ENCODE measurements at regions not wholly inside any gene's neighbourhood (a gene's known extent, or its start where the extent isn't known, plus 50 kb on each side); places are given as distances from the start of the nearest gene placed in this dataset.

GRCh38 chr2:76569819-76570218 lies 859.1 kb upstream of the GCFC2 start:
- no peak overlapping the region for H3K4me3 ChIP-seq (ENCODE audit: low read depth, low read length)
- DNase-seq (ENCODE audit: low read depth), result no peak
- in situ Hi-C loops (cut with HindIII; ENCODE audit: low sequenced_read_pairs), result no loop called here
- TF ChIP-seq, protein P1, sequence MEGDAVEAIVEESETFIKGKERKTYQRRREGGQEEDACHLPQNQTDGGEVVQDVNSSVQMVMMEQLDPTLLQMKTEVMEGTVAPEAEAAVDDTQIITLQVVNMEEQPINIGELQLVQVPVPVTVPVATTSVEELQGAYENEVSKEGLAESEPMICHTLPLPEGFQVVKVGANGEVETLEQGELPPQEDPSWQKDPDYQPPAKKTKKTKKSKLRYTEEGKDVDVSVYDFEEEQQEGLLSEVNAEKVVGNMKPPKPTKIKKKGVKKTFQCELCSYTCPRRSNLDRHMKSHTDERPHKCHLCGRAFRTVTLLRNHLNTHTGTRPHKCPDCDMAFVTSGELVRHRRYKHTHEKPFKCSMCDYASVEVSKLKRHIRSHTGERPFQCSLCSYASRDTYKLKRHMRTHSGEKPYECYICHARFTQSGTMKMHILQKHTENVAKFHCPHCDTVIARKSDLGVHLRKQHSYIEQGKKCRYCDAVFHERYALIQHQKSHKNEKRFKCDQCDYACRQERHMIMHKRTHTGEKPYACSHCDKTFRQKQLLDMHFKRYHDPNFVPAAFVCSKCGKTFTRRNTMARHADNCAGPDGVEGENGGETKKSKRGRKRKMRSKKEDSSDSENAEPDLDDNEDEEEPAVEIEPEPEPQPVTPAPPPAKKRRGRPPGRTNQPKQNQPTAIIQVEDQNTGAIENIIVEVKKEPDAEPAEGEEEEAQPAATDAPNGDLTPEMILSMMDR (IDR thresholded peaks at IDR 0.05; ENCODE audit: low read depth, low read length, missing control alignments), result no peak

DNA sequence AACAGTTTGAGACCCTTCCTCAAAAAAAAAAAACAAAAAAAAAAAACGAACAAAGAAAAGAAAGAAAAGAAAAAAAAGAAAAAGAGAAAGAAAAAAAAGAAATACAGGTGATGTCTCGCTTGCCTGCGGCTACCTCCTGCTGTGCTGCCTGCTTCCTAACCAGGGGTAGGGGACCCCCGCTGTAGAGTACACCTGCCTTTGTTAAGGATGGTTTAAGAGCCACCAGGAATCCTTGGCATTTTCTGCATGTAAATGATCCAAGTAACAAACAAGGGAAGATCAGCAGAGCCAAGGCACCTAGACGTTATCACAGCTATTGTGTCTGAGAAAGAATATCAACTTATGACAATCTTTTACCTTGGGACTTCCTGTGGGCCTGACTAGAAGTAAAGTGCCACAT lies 856.8 kb upstream of the GCFC2 start:
- H3K4me3 ChIP-seq (ENCODE audit: low read depth, low read length), result no peak overlapping the region
- in situ Hi-C loops (cut with HindIII; ENCODE audit: low sequenced_read_pairs), result no loop called here
- DNase-seq (ENCODE audit: low read depth), result no peak
- TF ChIP-seq, protein P1 (IDR thresholded peaks at IDR 0.05; ENCODE audit: low read depth, low read length, missing control alignments), result no peak

DNA sequence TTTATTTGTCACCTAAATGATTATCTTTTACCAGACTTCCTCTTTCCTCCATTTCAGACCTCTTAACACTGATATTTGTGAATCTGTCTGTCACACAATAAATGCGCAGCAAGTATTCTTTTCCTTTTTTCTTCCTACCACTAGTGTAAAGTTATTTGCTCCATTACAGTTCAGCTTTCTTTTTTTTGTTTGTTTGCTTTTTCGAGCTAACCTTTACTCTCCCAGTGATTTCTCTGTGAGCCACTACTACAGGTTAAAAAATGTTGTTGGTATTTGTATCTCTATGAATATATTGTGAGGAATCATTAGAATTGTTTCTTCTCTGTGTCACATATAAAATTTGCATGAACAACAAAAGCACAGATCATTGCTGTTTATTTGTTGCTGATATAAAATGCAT lies 854.0 kb upstream of the GCFC2 start:
- in situ Hi-C loops (cut with HindIII; ENCODE audit: low sequenced_read_pairs), result no loop called here
- no peak overlapping the region for H3K4me3 ChIP-seq (ENCODE audit: low read depth, low read length)
- DNase-seq (ENCODE audit: low read depth), result no peak
- TF ChIP-seq, protein P1 (IDR thresholded peaks at IDR 0.05; ENCODE audit: low read depth, low read length, missing control alignments), result no peak

DNA sequence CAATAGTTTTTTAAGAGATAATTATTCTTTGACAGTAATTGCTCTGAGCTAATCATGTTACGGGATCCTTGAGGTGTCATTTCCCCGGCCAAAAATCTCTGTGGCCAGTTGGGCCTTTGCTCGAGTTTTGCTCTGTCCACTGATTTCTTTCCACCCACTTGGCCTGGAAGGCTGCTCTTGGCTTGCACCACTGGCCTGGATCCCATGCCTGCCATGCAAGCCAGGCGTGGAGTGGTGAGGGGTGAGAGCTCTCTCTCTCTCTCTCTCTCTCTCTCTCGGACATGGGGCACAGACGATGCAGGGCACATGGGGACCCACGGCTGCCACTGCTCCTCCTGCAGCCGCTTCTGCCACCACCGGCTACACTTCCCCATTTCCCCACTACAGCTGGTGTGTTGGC lies 853.0 kb upstream of the GCFC2 start:
- DNase-seq (ENCODE audit: low read depth), result no peak

DNA sequence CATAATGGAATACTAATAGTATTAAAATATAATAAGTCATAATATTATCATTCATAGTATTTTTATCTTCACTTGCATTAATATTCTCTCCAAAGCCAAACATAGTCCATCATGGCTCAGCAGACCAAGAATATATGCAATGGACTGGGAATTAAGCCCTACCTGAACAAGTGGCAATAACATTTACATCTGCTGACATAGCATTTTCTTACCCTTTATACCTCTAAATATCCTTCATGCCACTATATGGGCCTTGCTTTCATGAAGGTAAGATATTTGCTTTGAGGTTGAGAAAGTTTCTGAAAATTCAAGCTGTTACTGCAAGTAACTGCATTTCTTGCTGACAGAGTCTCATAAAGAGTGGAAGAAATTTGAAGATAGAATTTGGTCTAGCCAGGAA lies 847.4 kb upstream of the GCFC2 start:
- no peak overlapping the region for H3K4me3 ChIP-seq (ENCODE audit: low read depth, low read length)
- in situ Hi-C loops (cut with HindIII; ENCODE audit: low sequenced_read_pairs), result no loop called here
- TF ChIP-seq, protein P1 (IDR thresholded peaks at IDR 0.05; ENCODE audit: low read depth, low read length, missing control alignments), result no peak
- DNase-seq (ENCODE audit: low read depth), result no peak

More for the DNA sequence above, 853.0 kb upstream of the GCFC2 start:
- no peak overlapping the region for H3K4me3 ChIP-seq (ENCODE audit: low read depth, low read length)
- TF ChIP-seq, protein P1 (IDR thresholded peaks at IDR 0.05; ENCODE audit: low read depth, low read length, missing control alignments), result no peak
- in situ Hi-C loops (cut with HindIII; ENCODE audit: low sequenced_read_pairs), result no loop called here

- TF ChIP-seq, protein P1 (IDR thresholded peaks at IDR 0.05; ENCODE audit: low read depth, low read length, missing control alignments), result no peak
- in situ Hi-C loops (cut with HindIII; ENCODE audit: low sequenced_read_pairs), result no loop called here
- no peak overlapping the region for H3K4me3 ChIP-seq (ENCODE audit: low read depth, low read length)
- DNase-seq (ENCODE audit: low read depth), result no peak
These were observed 845.3 kb upstream of the GCFC2 start for GRCh38 chr2:76556018-76556417.

- TF ChIP-seq, protein P1 (IDR thresholded peaks at IDR 0.05; ENCODE audit: low read depth, low read length, missing control alignments), result no peak
- in situ Hi-C loops (cut with HindIII; ENCODE audit: low sequenced_read_pairs), result no loop called here
- no peak overlapping the region for H3K4me3 ChIP-seq (ENCODE audit: low read depth, low read length)
- DNase-seq (ENCODE audit: low read depth), result no peak
These were observed 835.5 kb upstream of the GCFC2 start for GRCh38 chr2:76546207-76546606.

All from astrocyte of the cerebellum (primary cell).